Activated CD8-positive, alpha-beta T cell treated with anti-CD3 and anti-CD28 coated beads for 36 hours (primary cell): ENCODE measurements at regions not wholly inside any gene's neighbourhood (a gene's known extent, or its start where the extent isn't known, plus 50 kb on each side); places are given as distances from the start of the nearest gene placed in this dataset.

Source experiments
- ATAC-seq: fragments of 200-7000 bp; cut with Tn5 transposase; one replicate; pipeline ENCODE4 v1.10.0; 2021; ENCODE audit warnings: mild to moderate bottlenecking, moderate library complexity
- CTCF ChIA-PET: fragments of 350-600 bp; sonication (Branson Sonifier 250); formaldehyde crosslinking; loops from one replicate; lab custom pipeline; 2021; ENCODE audit warnings: antibody characterized with exemption; lab: Charles Lee
- POLR2A ChIA-PET: fragments of 350-600 bp; sonication (Branson Sonifier 250); formaldehyde crosslinking; loops from one replicate; lab custom pipeline; 2021; ENCODE audit warnings: antibody characterized with exemption; lab: Charles Lee
- DNase-seq: peaks from one replicate; pipeline ENCODE4 v3.0.0-alpha.2; 2020
- H3K27ac Mint-ChIP-seq: one replicate; pipeline ENCODE4 v1.8.0; 2021; ENCODE audit warnings: mild to moderate bottlenecking, mixed read lengths
- H3K27me3 Mint-ChIP-seq: one replicate; pipeline ENCODE4 v1.8.0; 2021; ENCODE audit warnings: mixed read lengths
- H3K36me3 Mint-ChIP-seq: one replicate; pipeline ENCODE4 v1.8.0; 2021; ENCODE audit warnings: low read depth, mixed read lengths
- H3K4me1 Mint-ChIP-seq: one replicate; pipeline ENCODE4 v1.8.0; 2021; ENCODE audit warnings: low read depth, mixed read lengths
- H3K4me3 Mint-ChIP-seq: one replicate; pipeline ENCODE4 v1.8.0; 2021; ENCODE audit warnings: mild to moderate bottlenecking, moderate library complexity, mixed read lengths
- H3K9me3 Mint-ChIP-seq: one replicate; pipeline ENCODE4 v1.8.0; 2021; ENCODE audit warnings: mixed read lengths
- intact Hi-C: fragments of 100-400 bp; cut with micrococcal nuclease; formaldehyde crosslinking; loops from one replicate; pipeline ENCODE4 v1.10.0; 2022
- TF ChIP-seq, protein P1 (sequence below): fragments of 200-600 bp; IDR thresholded peaks from one replicate; pipeline ENCODE4 v1.8.0; 2022; ENCODE audit warnings: antibody characterized with exemption, mild to moderate bottlenecking

- TF ChIP-seq, protein P1, sequence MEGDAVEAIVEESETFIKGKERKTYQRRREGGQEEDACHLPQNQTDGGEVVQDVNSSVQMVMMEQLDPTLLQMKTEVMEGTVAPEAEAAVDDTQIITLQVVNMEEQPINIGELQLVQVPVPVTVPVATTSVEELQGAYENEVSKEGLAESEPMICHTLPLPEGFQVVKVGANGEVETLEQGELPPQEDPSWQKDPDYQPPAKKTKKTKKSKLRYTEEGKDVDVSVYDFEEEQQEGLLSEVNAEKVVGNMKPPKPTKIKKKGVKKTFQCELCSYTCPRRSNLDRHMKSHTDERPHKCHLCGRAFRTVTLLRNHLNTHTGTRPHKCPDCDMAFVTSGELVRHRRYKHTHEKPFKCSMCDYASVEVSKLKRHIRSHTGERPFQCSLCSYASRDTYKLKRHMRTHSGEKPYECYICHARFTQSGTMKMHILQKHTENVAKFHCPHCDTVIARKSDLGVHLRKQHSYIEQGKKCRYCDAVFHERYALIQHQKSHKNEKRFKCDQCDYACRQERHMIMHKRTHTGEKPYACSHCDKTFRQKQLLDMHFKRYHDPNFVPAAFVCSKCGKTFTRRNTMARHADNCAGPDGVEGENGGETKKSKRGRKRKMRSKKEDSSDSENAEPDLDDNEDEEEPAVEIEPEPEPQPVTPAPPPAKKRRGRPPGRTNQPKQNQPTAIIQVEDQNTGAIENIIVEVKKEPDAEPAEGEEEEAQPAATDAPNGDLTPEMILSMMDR = no peak
- POLR2A ChIA-PET = no interaction called here
These were observed 665.1 kb upstream of the ZEB2 start for GRCh38 chr2:145184741-145185651.

DNA sequence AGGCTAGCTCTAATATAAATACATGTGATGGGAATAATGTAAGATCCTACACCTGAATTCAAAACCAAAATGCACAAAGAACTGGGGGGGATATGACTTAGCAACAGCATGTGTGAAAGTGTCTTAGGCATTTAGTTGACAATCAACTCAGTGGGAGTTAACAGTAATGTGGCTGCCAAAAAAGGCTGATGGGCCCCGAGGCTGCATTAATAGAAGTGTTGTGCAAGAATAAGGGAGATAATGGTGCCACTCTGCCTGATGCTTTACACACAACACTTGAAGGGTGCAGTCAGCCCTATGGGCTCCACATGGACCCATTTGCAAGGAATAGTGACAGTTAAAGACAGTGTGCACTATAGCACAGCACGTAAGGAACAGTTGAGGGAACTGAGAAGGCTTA lies 649.4 kb upstream of the ZEB2 start:
- Mint-ChIP-seq H3K9me3 (no peaks in the 10 kb centered on the region), H3K27me3 (no peaks in the 10 kb centered on the region), H3K36me3 (no peaks in the 10 kb centered on the region), H3K4me3 (no peak overlapping the region), H3K4me1 (no peaks in the 10 kb centered on the region), H3K27ac (no peak overlapping the region)
- DNase-seq = no peak
- ATAC-seq = no peak
- TF ChIP-seq, protein P1 = no peak
- CTCF ChIA-PET = no interaction called here
- POLR2A ChIA-PET = no interaction called here
- intact Hi-C loops = no loop called here

More at GRCh38 chr2:145184741-145185651, 665.1 kb upstream of the ZEB2 start:
- no peak overlapping the region for H3K4me3 Mint-ChIP-seq
- CTCF ChIA-PET = no interaction called here
- H3K9me3 Mint-ChIP-seq = no peaks in the 10 kb centered on the region
- H3K27me3 Mint-ChIP-seq = peaks cover 5% of the 10 kb centered on the region
- no peaks in the 10 kb centered on the region for H3K4me1 Mint-ChIP-seq
- ATAC-seq (no peak), DNase-seq (no peak)
- H3K27ac Mint-ChIP-seq = no peak overlapping the region
- H3K36me3 Mint-ChIP-seq = no peaks in the 10 kb centered on the region
- intact Hi-C loops = no loop called here

- POLR2A ChIA-PET = no interaction called here
- Mint-ChIP-seq H3K4me3 (no peak overlapping the region), H3K27me3 (no peaks in the 10 kb centered on the region), H3K4me1 (no peaks in the 10 kb centered on the region), H3K9me3 (no peaks in the 10 kb centered on the region), H3K27ac (no peak overlapping the region), H3K36me3 (no peaks in the 10 kb centered on the region)
- DNase-seq (no peak), ATAC-seq (no peak)
- TF ChIP-seq, protein P1 = no peak
- CTCF ChIA-PET = no interaction called here
- intact Hi-C loops = no loop called here
These were observed 648.2 kb upstream of the ZEB2 start for GRCh38 chr2:145168091-145168490.

GRCh38 chr2:145166731-145167302 lies 646.9 kb upstream of the ZEB2 start:
- no peaks in the 10 kb centered on the region for H3K9me3 Mint-ChIP-seq
- no peaks in the 10 kb centered on the region for H3K36me3 Mint-ChIP-seq
- H3K27ac Mint-ChIP-seq = no peak overlapping the region
- H3K27me3 Mint-ChIP-seq = no peaks in the 10 kb centered on the region
- DNase-seq (no peak), ATAC-seq (no peak)
- intact Hi-C loops = no loop called here
- H3K4me1 Mint-ChIP-seq = no peaks in the 10 kb centered on the region
- H3K4me3 Mint-ChIP-seq = no peak overlapping the region
- CTCF ChIA-PET = interaction anchor here (0.6 kb wide), 1 partner anchor 128 kb away, joined by 3 read pairs; no protein-coding TSS in a partner anchor
- TF ChIP-seq, protein P1 = no peak
- POLR2A ChIA-PET = no interaction called here

GRCh38 chr2:145161656-145162055 lies 641.7 kb upstream of the ZEB2 start:
- H3K4me3 Mint-ChIP-seq = no peak overlapping the region
- ATAC-seq (no peak), DNase-seq (no peak)
- TF ChIP-seq, protein P1 = no peak
- H3K27ac Mint-ChIP-seq = no peak overlapping the region
- ChIA-PET POLR2A (no interaction called here), CTCF (no interaction called here)
- no peaks in the 10 kb centered on the region for H3K36me3 Mint-ChIP-seq
- H3K9me3 Mint-ChIP-seq = no peaks in the 10 kb centered on the region
- no peaks in the 10 kb centered on the region for H3K4me1 Mint-ChIP-seq
- intact Hi-C loops = no loop called here
- H3K27me3 Mint-ChIP-seq = no peaks in the 10 kb centered on the region
